ENCODE measurements at regions not wholly inside any gene's neighbourhood (a gene's known extent, or its start where the extent isn't known, plus 50 kb on each side); places are given as distances from the start of the nearest gene placed in this dataset.

DNA sequence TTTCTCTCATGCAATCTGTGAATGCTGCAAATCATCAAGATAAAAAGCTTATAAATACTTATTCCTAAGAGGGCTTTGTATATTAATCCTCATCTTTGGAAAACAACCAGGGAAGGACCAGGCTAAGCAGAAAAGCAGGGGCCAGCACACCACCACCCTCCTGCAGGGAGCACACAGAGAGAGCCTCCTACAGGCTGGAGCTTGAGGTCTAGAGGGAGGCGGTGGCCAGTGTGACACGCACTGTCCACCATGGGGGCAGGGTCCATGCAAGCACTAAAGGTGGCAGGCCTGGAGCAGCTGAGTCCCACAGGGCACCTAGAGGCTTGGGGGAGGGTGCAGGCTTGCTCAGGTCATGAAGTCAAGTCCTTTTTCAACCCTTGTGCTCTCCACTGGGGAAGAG, 236.9 kb downstream of the TACR3 start:
- TF ChIP-seq, protein P1, sequence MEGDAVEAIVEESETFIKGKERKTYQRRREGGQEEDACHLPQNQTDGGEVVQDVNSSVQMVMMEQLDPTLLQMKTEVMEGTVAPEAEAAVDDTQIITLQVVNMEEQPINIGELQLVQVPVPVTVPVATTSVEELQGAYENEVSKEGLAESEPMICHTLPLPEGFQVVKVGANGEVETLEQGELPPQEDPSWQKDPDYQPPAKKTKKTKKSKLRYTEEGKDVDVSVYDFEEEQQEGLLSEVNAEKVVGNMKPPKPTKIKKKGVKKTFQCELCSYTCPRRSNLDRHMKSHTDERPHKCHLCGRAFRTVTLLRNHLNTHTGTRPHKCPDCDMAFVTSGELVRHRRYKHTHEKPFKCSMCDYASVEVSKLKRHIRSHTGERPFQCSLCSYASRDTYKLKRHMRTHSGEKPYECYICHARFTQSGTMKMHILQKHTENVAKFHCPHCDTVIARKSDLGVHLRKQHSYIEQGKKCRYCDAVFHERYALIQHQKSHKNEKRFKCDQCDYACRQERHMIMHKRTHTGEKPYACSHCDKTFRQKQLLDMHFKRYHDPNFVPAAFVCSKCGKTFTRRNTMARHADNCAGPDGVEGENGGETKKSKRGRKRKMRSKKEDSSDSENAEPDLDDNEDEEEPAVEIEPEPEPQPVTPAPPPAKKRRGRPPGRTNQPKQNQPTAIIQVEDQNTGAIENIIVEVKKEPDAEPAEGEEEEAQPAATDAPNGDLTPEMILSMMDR (IDR thresholded peaks at IDR 0.05; ENCODE audit: low read depth, low read length, missing control alignments): no peak
- DNase-seq (ENCODE audit: low read depth): no peak
- no peak overlapping the region for H3K4me3 ChIP-seq (ENCODE audit: low read depth, low read length)
- in situ Hi-C loops (cut with HindIII; ENCODE audit: low sequenced_read_pairs): no loop called here

DNA sequence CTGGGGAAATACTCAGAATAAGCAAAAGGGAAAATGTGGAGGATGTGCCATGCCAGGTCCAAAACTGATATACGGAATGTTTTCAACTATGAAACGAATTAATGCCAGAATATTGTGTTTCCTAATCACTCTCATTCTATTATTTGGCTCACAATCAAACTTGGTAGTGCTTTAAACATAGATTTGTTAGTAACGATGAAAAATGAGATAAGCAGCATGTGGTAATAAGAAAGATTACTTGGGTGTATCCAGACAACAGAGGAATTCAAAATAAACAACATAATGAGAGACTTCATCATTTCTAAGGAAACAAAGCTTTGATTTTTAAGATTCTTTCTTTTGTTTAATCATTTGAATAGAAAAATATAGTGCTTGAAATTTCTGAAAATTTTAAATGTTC, 237.3 kb downstream of the TACR3 start:
- DNase-seq (ENCODE audit: low read depth): no peak
- H3K4me3 ChIP-seq (ENCODE audit: low read depth, low read length): no peak overlapping the region
- TF ChIP-seq, protein P1 (IDR thresholded peaks at IDR 0.05; ENCODE audit: low read depth, low read length, missing control alignments): no peak
- in situ Hi-C loops (cut with HindIII; ENCODE audit: low sequenced_read_pairs): no loop called here

DNA sequence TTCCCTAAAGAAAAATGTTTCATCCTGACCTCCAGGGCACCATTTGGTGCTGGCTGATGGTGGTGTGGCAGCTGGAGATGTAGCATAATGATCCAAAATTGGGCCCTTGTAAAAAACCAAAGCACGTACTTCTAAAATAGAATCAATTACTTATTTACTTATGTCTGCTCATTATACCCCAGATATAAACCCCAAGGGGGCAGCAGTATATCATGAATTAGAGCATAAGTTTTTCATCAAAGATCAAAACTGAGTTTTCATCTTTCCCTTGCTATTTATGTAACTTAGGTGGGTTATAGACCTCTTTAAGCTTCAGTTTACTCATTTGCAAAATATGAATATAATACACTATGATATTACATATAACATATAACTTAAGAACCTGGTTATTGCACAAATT, 241.1 kb downstream of the TACR3 start:
- DNase-seq (ENCODE audit: low read depth): no peak
- TF ChIP-seq, protein P1 (IDR thresholded peaks at IDR 0.05; ENCODE audit: low read depth, low read length, missing control alignments): no peak

GRCh38 chr4:103478210-103478609, 241.6 kb downstream of the TACR3 start:
- no peak for DNase-seq (ENCODE audit: low read depth)
- H3K4me3 ChIP-seq (ENCODE audit: low read depth, low read length): no peak overlapping the region
- TF ChIP-seq, protein P1 (IDR thresholded peaks at IDR 0.05; ENCODE audit: low read depth, low read length, missing control alignments): no peak
- in situ Hi-C loops (cut with HindIII; ENCODE audit: low sequenced_read_pairs): no loop called here

More for the DNA sequence above, 241.1 kb downstream of the TACR3 start:
- no peak overlapping the region for H3K4me3 ChIP-seq (ENCODE audit: low read depth, low read length)
- in situ Hi-C loops (cut with HindIII; ENCODE audit: low sequenced_read_pairs): no loop called here

- no peak overlapping the region for H3K4me3 ChIP-seq (ENCODE audit: low read depth, low read length)
- in situ Hi-C loops (cut with HindIII; ENCODE audit: low sequenced_read_pairs): no loop called here
- TF ChIP-seq, protein P1 (IDR thresholded peaks at IDR 0.05; ENCODE audit: low read depth, low read length, missing control alignments): no peak
- DNase-seq (ENCODE audit: low read depth): no peak
These were observed 259.4 kb upstream of the CENPE start for GRCh38 chr4:103457566-103457965.

DNA sequence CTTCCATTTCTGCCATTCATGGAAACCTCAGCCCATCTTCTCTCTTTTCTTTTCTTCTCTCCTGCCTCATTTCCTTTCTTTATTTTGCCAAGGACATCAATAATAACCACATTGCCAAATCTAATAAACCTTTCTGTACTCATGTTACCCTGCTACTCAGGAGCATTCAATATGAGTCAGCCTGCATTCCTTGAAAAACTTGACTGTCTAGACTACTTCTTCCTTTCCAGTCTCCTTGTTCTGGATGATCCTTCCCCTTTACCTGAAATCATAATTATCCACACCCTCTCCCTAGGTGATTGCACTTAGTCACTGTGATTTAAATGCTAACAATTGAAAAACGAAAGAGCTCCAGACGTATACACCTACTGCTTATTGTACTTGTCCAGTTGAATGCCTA, 253.2 kb upstream of the CENPE start:
- no peak for DNase-seq (ENCODE audit: low read depth)
- in situ Hi-C loops (cut with HindIII; ENCODE audit: low sequenced_read_pairs): no loop called here
- TF ChIP-seq, protein P1 (IDR thresholded peaks at IDR 0.05; ENCODE audit: low read depth, low read length, missing control alignments): no peak
- no peak overlapping the region for H3K4me3 ChIP-seq (ENCODE audit: low read depth, low read length)

DNA sequence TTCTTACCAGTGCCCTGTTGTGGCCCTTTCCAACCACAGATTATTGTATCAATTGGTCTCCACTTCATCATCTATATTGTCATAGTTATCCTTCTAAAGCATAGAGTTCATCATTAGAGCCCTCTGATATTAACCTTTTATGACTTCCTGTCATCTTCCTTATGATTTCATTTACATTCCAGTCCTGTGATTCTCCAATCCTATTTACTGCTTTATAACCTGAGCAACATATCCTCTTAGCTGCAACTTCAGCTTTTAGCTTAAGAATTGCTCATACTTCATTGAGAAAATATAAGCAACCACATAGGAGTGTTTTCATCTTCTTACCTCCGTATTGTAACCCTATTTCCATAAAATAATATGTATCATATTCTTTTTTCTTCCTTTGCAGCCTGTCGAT, 252.6 kb upstream of the CENPE start:
- H3K4me3 ChIP-seq (ENCODE audit: low read depth, low read length): no peak overlapping the region
- DNase-seq (ENCODE audit: low read depth): no peak
- in situ Hi-C loops (cut with HindIII; ENCODE audit: low sequenced_read_pairs): no loop called here
- TF ChIP-seq, protein P1 (IDR thresholded peaks at IDR 0.05; ENCODE audit: low read depth, low read length, missing control alignments): no peak

Data from astrocyte of the cerebellum (primary cell).